Ascending aorta (tissue), 2 donors: ENCODE measurements at regions not wholly inside any gene's neighbourhood (a gene's known extent, or its start where the extent isn't known, plus 50 kb on each side); places are given as distances from the start of the nearest gene placed in this dataset.

Experiments used
- DNase-seq, 2 donors: peaks; one replicate each; pipeline ENCODE4 v3.0.0-alpha.2; 2019; ENCODE audit warnings: low spot score in 2 of 2
- H3K27ac ChIP-seq, 2 donors: fragments of 200-600 bp; sonication (generic); one replicate each; pipeline ENCODE4 v1.5.1; 2016 to 2017; ENCODE audit warnings: mild to moderate bottlenecking in 1 of 2
- H3K27me3 ChIP-seq: fragments of 200-600 bp; sonication (generic); one replicate; pipeline ENCODE4 v1.5.1; 2017
- H3K36me3 ChIP-seq, 2 donors: fragments of 200-600 bp; sonication (generic); one replicate each; pipeline ENCODE4 v1.5.1; 2016
- H3K4me1 ChIP-seq, 2 donors: fragments of 200-600 bp; sonication (generic); one replicate each; pipeline ENCODE4 v1.5.1; 2016 to 2017; ENCODE audit warnings: mild to moderate bottlenecking in 1 of 2
- H3K4me3 ChIP-seq, 2 donors: fragments of 200-600 bp; sonication (generic); one replicate each; pipeline ENCODE4 v1.5.1; 2016 to 2017; ENCODE audit warnings: mild to moderate bottlenecking in 1 of 2
- H3K9me3 ChIP-seq, 2 donors: fragments of 200-600 bp; sonication (generic); one replicate each; pipeline ENCODE4 v1.5.1; 2016
- CTCF ChIP-seq, 3 experiments: fragments of 200-600 bp in 2 of 3; fragments of 450-650 bp in 1 of 3; sonication (generic) in 2 of 3; IDR thresholded peaks; one replicate each; pipeline ENCODE4 v1.5.1; 2016 to 2019; ENCODE audit warnings: antibody characterized with exemption in 3 of 3, mild to moderate bottlenecking in 1 of 3, moderate library complexity in 1 of 3
- intact Hi-C: fragments of 100-400 bp; cut with DNase I; formaldehyde crosslinking; loops from one replicate; pipeline ENCODE4 v1.15.1; 2023

GRCh38 chr6:113496166-113496565 is 361.0 kb upstream of the MARCKS start:
- no peaks in the 10 kb centered on the region for H3K36me3 ChIP-seq
- no peak for TF ChIP-seq CTCF (IDR thresholded peaks at IDR 0.05)
- no peaks in the 10 kb centered on the region for H3K27me3 ChIP-seq
- DNase-seq, result no peak
- intact Hi-C loops, result no loop called here
- H3K27ac ChIP-seq, result no peak overlapping the region
- no peak overlapping the region for H3K4me3 ChIP-seq
- H3K9me3 ChIP-seq, result no peaks in the 10 kb centered on the region
- no peaks in the 10 kb centered on the region for H3K4me1 ChIP-seq

- H3K27ac ChIP-seq, result no peak overlapping the region
- no peaks in the 10 kb centered on the region for H3K4me1 ChIP-seq
- intact Hi-C loops, result no loop called here
- no peaks in the 10 kb centered on the region for H3K27me3 ChIP-seq
- no peaks in the 10 kb centered on the region for H3K9me3 ChIP-seq
- no peaks in the 10 kb centered on the region for H3K36me3 ChIP-seq
- DNase-seq, result no peak
- no peak overlapping the region for H3K4me3 ChIP-seq
- TF ChIP-seq CTCF (IDR thresholded peaks at IDR 0.05), result no peak
Observed at GRCh38 chr6:113500221-113500620, 356.9 kb upstream of the MARCKS start.

DNA sequence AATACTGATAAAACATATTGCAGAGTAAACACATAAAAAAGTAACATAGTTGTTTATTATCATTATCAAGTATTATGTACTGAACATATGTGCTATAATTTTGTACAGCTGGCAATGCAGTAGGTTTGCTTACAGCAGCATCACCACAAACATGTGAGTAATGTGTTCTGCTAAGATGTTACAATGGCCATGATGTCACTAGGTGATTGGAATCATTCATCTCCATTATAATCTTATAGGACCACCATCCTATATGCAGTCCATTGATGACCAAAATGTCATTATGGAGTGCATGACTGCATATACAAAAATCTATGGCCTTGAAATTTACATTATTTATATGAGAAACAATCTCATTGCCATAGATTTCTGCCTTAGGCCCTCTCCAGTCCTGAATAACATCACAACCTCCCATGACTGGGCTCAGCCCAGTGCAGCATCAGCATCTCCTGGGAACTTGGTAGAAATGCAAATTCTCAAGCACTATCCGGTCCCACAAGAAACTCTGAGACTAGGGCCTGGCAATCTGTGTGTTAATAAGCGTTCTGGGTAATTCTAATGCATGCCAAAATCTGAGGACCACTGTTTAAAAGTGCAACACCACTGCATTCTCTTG is 352.0 kb upstream of the MARCKS start:
- no peak overlapping the region for H3K27ac ChIP-seq
- no peaks in the 10 kb centered on the region for H3K36me3 ChIP-seq
- H3K4me1 ChIP-seq, result no peaks in the 10 kb centered on the region
- no peak for TF ChIP-seq CTCF (IDR thresholded peaks at IDR 0.05)
- intact Hi-C loops, result no loop called here
- H3K27me3 ChIP-seq, result no peaks in the 10 kb centered on the region
- no peak for DNase-seq
- no peak overlapping the region for H3K4me3 ChIP-seq
- no peaks in the 10 kb centered on the region for H3K9me3 ChIP-seq

GRCh38 chr6:113508249-113508648 is 348.9 kb upstream of the MARCKS start:
- DNase-seq, result no peak
- Histone ChIP-seq H3K4me3 (no peak overlapping the region), H3K27me3 (no peaks in the 10 kb centered on the region), H3K4me1 (no peaks in the 10 kb centered on the region), H3K27ac (no peak overlapping the region), H3K36me3 (no peaks in the 10 kb centered on the region), H3K9me3 (no peaks in the 10 kb centered on the region)
- intact Hi-C loops, result no loop called here
- TF ChIP-seq CTCF (IDR thresholded peaks at IDR 0.05), result no peak

DNA sequence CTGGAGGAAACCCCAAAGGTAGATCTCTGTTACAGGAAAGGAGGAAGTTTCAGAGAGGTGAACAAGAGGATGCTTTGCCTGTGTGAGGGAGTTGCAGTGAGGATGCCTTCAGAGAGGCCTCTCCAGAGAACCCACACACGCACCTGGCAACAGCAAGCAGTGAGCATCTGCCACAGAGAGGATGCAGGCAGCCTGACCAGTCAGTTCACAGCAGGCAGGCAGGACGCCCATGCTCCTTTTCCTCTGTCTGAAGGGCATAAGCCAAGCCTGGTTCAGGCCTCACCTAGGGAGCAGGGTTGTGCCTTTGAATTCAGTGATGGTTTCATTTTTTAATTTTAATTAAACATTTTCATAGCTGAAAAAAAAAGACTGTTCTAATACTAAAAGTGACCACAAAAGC is 346.0 kb upstream of the MARCKS start:
- Histone ChIP-seq H3K4me3 (no peak overlapping the region), H3K27ac (no peak overlapping the region), H3K4me1 (no peaks in the 10 kb centered on the region), H3K27me3 (no peaks in the 10 kb centered on the region), H3K36me3 (no peaks in the 10 kb centered on the region), H3K9me3 (no peaks in the 10 kb centered on the region)
- intact Hi-C loops, result no loop called here
- no peak for TF ChIP-seq CTCF (IDR thresholded peaks at IDR 0.05)
- no peak for DNase-seq

DNA sequence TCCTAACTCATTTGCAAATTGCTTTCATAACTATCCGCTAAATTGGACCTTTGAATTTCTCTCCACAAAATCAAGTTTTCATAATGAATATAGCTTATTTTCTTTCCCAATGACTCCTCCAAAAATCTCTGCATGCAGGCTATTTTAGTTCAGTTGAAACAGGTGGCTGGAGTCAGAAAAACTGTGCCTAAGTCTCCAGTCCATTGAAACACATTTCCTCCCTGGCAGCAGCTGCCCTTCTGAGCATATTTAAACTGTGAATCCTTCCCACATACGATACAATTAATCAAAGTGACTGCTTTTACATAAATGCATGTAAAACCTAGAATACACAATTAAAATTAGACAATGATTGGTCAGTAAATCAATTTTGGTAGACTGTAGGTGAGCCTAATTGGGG is 344.6 kb upstream of the MARCKS start:
- Histone ChIP-seq H3K27me3 (no peaks in the 10 kb centered on the region), H3K4me3 (no peak overlapping the region), H3K4me1 (no peaks in the 10 kb centered on the region), H3K9me3 (no peaks in the 10 kb centered on the region), H3K27ac (no peak overlapping the region), H3K36me3 (no peaks in the 10 kb centered on the region)
- TF ChIP-seq CTCF (IDR thresholded peaks at IDR 0.05), result no peak
- no peak for DNase-seq
- intact Hi-C loops, result no loop called here
